Neural cell (in vitro differentiated cells): ENCODE measurements at regions not wholly inside any gene's neighbourhood (a gene's known extent, or its start where the extent isn't known, plus 50 kb on each side); places are given as distances from the start of the nearest gene placed in this dataset.

Experiments
- H2AFZ ChIP-seq: fragments of 200-600, 300-800 bp; sonication (generic), shearing (Covaris generic); 2 replicates; pipeline ENCODE4 v1.6.0; 2014; ENCODE audit warnings: low read depth, mild to moderate bottlenecking, antibody characterized with exemption, low read length, moderate library complexity
- H3F3A ChIP-seq: fragments of 200-600 bp; shearing (Covaris generic); 2 replicates; pipeline ENCODE4 v1.6.1; 2016; ENCODE audit warnings: mild to moderate bottlenecking, moderate library complexity, mixed read lengths, antibody characterized with exemption, low read length; ENCODE audit not compliant: insufficient read depth, poor library complexity, severe bottlenecking
- H3K27ac ChIP-seq: fragments of 200-600, 300-800 bp; sonication (generic), shearing (Covaris generic); 2 replicates; pipeline ENCODE4 v1.5.1; 2014; ENCODE audit warnings: mild to moderate bottlenecking, low read length, moderate library complexity
- H3K27me3 ChIP-seq: fragments of 300-800, 200-600 bp; sonication (generic), shearing (Covaris generic); 2 replicates; pipeline ENCODE4 v1.6.0; 2014; ENCODE audit warnings: mild to moderate bottlenecking, low read depth, low read length, moderate library complexity; ENCODE audit not compliant: insufficient read depth
- H3K36me3 ChIP-seq: fragments of 300-800, 200-600 bp; sonication (generic), shearing (Covaris generic); 2 replicates; pipeline ENCODE4 v1.5.1; 2014; ENCODE audit warnings: mild to moderate bottlenecking, antibody characterized with exemption, low read length, moderate library complexity; ENCODE audit not compliant: insufficient read depth
- H3K4me2 ChIP-seq: fragments of 300-800, 200-600 bp; sonication (generic), shearing (Covaris generic); 2 replicates; pipeline ENCODE4 v1.6.0; 2014; ENCODE audit warnings: mild to moderate bottlenecking, low read length
- H3K4me3 ChIP-seq: fragments of 300-800, 200-600 bp; sonication (generic), shearing (Covaris generic); 2 replicates; pipeline ENCODE4 v1.5.1; 2014; ENCODE audit warnings: mild to moderate bottlenecking, low read length, moderate library complexity
- H3K79me2 ChIP-seq: fragments of 200-600 bp; shearing (Covaris generic); replicated peaks from 2 replicates; pipeline ENCODE4 v1.6.0; 2014; ENCODE audit warnings: mild to moderate bottlenecking, low read length, moderate library complexity; ENCODE audit not compliant: insufficient read depth
- H3K9ac ChIP-seq: fragments of 300-800, 200-600 bp; sonication (generic), shearing (Covaris generic); 2 replicates; pipeline ENCODE4 v1.6.1; 2016; ENCODE audit warnings: mild to moderate bottlenecking, low read length, mixed read lengths
- H3K9me2 ChIP-seq: fragments of 200-600 bp; shearing (Covaris generic); 2 replicates; pipeline ENCODE4 v1.6.1; 2016; ENCODE audit warnings: mild to moderate bottlenecking, low read length, mixed read lengths; ENCODE audit not compliant: insufficient read depth
- H3K9me3 ChIP-seq: fragments of 200-600, 300-800 bp; sonication (generic), shearing (Covaris generic); 2 replicates; pipeline ENCODE4 v1.6.1; 2016; ENCODE audit warnings: mild to moderate bottlenecking, mixed run types, low read length, moderate library complexity, mixed read lengths
- H4K20me1 ChIP-seq: fragments of 200-600 bp; shearing (Covaris generic); 2 replicates; pipeline ENCODE4 v1.6.1; 2016; ENCODE audit warnings: mild to moderate bottlenecking, mixed run types; ENCODE audit not compliant: insufficient read depth
- EP300 ChIP-seq: fragments of 450-650 bp; conservative IDR thresholded peaks from 2 replicates; pipeline ENCODE4 v1.6.1; 2014; ENCODE audit warnings: antibody characterized with exemption, mild to moderate bottlenecking, moderate library complexity; ENCODE audit not compliant: poor library complexity, severe bottlenecking
- EZH2 ChIP-seq: fragments of 200-600, 300-800 bp; shearing (Covaris generic), sonication (generic); IDR thresholded peaks from 2 replicates; pipeline ENCODE4 v1.6.1; 2014; ENCODE audit warnings: antibody characterized with exemption, low read length, borderline replicate concordance, mild to moderate bottlenecking; ENCODE audit not compliant: insufficient read depth, poor library complexity, severe bottlenecking
- MXI1 ChIP-seq: fragments of 450-650 bp; conservative IDR thresholded peaks from 2 replicates; pipeline ENCODE4 v1.6.1; 2014; ENCODE audit warnings: antibody characterized with exemption, mild to moderate bottlenecking; ENCODE audit not compliant: poor library complexity, severe bottlenecking
- POLR2AphosphoS5 ChIP-seq: IDR thresholded peaks from 2 replicates; pipeline ENCODE4 v1.6.1; 2012
- RAD21 ChIP-seq: fragments of 450-650 bp; conservative IDR thresholded peaks from 2 replicates; pipeline ENCODE4 v1.6.1; 2014; ENCODE audit warnings: antibody characterized with exemption, mild to moderate bottlenecking, moderate library complexity
- REST ChIP-seq: IDR thresholded peaks from 2 replicates; pipeline ENCODE4 v1.6.1; 2012; ENCODE audit warnings: borderline replicate concordance
- SMC3 ChIP-seq: fragments of 450-650 bp; conservative IDR thresholded peaks from 2 replicates; pipeline ENCODE4 v1.6.1; 2014; ENCODE audit warnings: antibody characterized with exemption, mild to moderate bottlenecking, moderate library complexity; ENCODE audit not compliant: poor library complexity
- TAF1 ChIP-seq: IDR thresholded peaks from 2 replicates; pipeline ENCODE4 v1.6.1; 2012; ENCODE audit warnings: low read depth
- TF ChIP-seq, protein P1 (sequence below): fragments of 450-650 bp; IDR thresholded peaks from 2 replicates; pipeline ENCODE4 v1.5.1; 2014; ENCODE audit warnings: antibody characterized with exemption, mild to moderate bottlenecking, moderate library complexity; ENCODE audit not compliant: poor library complexity, severe bottlenecking

DNA sequence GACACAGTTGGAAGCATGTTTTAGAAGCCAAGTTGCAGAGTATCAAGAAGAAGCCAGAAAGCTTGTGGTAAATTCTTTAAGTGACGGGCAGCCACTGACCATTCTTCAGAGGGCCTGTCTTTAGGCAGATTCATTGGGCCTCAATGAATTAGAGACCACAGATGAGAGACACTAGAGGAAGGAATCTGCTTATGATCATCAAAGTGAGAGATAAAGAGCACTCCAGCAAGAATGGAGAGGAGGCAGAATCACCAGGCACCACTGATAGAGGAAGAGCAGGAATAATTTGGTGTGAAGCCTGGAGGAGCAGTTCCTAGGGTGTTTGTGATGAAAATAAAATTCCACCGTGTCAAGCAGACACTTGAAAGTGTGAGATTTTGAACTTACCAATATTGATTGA lies 365.9 kb upstream of the SLC30A5 start:
- H2AFZ ChIP-seq: no peak overlapping the region
- no peaks in the 10 kb centered on the region for H3K9me2 ChIP-seq
- TF ChIP-seq EZH2 (no peak), MXI1 (no peak), REST (no peak), TAF1 (no peak), SMC3 (no peak), EP300 (no peak)
- TF ChIP-seq, protein P1, sequence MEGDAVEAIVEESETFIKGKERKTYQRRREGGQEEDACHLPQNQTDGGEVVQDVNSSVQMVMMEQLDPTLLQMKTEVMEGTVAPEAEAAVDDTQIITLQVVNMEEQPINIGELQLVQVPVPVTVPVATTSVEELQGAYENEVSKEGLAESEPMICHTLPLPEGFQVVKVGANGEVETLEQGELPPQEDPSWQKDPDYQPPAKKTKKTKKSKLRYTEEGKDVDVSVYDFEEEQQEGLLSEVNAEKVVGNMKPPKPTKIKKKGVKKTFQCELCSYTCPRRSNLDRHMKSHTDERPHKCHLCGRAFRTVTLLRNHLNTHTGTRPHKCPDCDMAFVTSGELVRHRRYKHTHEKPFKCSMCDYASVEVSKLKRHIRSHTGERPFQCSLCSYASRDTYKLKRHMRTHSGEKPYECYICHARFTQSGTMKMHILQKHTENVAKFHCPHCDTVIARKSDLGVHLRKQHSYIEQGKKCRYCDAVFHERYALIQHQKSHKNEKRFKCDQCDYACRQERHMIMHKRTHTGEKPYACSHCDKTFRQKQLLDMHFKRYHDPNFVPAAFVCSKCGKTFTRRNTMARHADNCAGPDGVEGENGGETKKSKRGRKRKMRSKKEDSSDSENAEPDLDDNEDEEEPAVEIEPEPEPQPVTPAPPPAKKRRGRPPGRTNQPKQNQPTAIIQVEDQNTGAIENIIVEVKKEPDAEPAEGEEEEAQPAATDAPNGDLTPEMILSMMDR: no peak

GRCh38 chr5:68729678-68730077 lies 364.1 kb upstream of the SLC30A5 start:
- Histone ChIP-seq H3K36me3 (no peaks in the 10 kb centered on the region), H3K9me2 (no peaks in the 10 kb centered on the region), H3K4me3 (no peak overlapping the region), H3K27me3 (no peaks in the 10 kb centered on the region), H2AFZ (no peak overlapping the region), H3K4me2 (no peak overlapping the region), H3K9ac (peak overlapping the region; percentile 34), H3K27ac (no peak overlapping the region), H3K79me2 (no peaks in the 10 kb centered on the region), H3K9me3 (no peaks in the 10 kb centered on the region), H3F3A (no peaks in the 10 kb centered on the region), H4K20me1 (no peaks in the 10 kb centered on the region)
- TF ChIP-seq, protein P1: no peak
- TF ChIP-seq POLR2AphosphoS5 (no peak), EZH2 (no peak), REST (no peak), MXI1 (no peak), RAD21 (no peak), TAF1 (no peak), EP300 (no peak), SMC3 (no peak)

More for the DNA sequence above, 365.9 kb upstream of the SLC30A5 start:
- H4K20me1 ChIP-seq: no peaks in the 10 kb centered on the region
- H3K27me3 ChIP-seq: no peaks in the 10 kb centered on the region
- no peak overlapping the region for H3K4me3 ChIP-seq
- no peak overlapping the region for H3K27ac ChIP-seq
- H3K36me3 ChIP-seq: no peaks in the 10 kb centered on the region
- no peak overlapping the region for H3K4me2 ChIP-seq
- H3K79me2 ChIP-seq: no peaks in the 10 kb centered on the region
- no peak overlapping the region for H3K9ac ChIP-seq
- H3K9me3 ChIP-seq: no peaks in the 10 kb centered on the region
- H3F3A ChIP-seq: no peaks in the 10 kb centered on the region
